ENCODE measurements at regions not wholly inside any gene's neighbourhood (a gene's known extent, or its start where the extent isn't known, plus 50 kb on each side); places are given as distances from the start of the nearest gene placed in this dataset.

GRCh38 chr3:18780959-18781358 is 355.8 kb upstream of the SATB1 start:
- no peak for TF ChIP-seq CTCF (IDR thresholded peaks at IDR 0.05)
- no peak for TF ChIP-seq POLR2A (IDR thresholded peaks at IDR 0.05)

All from Peyer's patch (tissue), 4 donors.